ENCODE measurements at regions not wholly inside any gene's neighbourhood (a gene's known extent, or its start where the extent isn't known, plus 50 kb on each side); places are given as distances from the start of the nearest gene placed in this dataset.

- TF ChIP-seq CTCF (IDR thresholded peaks at IDR 0.05) = no peak
- TF ChIP-seq POLR2AphosphoS5 (IDR thresholded peaks at IDR 0.05) = no peak
- TF ChIP-seq POLR2A (IDR thresholded peaks at IDR 0.05; ENCODE audit: low read depth) = no peak
These were observed 118.4 kb upstream of the PTPRR start for GRCh38 chr12:71038960-71039359.

Measured in esophagus muscularis mucosa (tissue), 3 donors.